GM18867 (cell line): ENCODE measurements at regions not wholly inside any gene's neighbourhood (a gene's known extent, or its start where the extent isn't known, plus 50 kb on each side); places are given as distances from the start of the nearest gene placed in this dataset.

Experiments
- ATAC-seq: cut with Tn5 transposase; IDR thresholded peaks from one replicate; pipeline ENCODE4 v1.9.1; 2021; ENCODE audit warnings: mild to moderate bottlenecking, moderate library complexity; ENCODE audit not compliant: unreplicated experiment

DNA sequence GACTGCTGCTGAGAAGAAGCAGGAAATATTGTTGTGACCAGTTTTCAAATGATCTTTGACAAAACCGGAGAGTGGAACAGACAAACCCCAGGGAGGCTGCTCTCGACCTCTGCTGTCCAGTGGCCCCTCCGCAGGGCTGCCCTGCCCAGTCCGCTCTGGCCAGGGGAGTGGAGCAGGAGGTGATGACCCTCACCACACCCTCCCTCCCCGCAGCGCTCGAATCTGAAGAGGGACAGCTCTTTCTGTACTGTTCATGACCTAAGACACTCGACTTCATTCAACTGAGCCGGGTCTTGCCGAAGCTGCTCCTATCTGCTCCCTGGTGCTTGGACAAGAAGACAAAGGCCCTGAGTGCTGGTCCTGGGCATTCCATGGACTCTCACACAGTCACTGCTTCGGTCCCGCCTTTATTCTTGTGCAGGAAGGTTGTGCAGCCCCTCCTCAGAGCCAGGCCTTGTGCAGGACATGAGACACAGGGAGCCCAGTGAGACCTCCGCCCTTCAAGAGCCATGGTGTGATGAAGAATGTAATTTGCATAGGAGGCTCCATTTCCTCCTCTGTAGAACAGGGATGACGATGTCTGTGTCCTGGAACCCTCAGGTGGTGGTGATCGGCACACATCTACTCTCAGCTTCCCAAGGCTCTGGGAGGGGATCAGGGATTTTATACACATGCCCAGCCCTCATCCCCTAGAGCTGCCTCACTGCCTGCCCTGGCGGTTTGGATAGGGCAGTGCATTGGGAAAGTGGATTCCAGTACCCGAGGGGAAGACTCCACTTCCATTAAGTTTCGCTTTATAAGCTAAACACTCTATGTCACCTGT, 97.1 kb upstream of the PRR20G start:
- no peak for ATAC-seq

DNA sequence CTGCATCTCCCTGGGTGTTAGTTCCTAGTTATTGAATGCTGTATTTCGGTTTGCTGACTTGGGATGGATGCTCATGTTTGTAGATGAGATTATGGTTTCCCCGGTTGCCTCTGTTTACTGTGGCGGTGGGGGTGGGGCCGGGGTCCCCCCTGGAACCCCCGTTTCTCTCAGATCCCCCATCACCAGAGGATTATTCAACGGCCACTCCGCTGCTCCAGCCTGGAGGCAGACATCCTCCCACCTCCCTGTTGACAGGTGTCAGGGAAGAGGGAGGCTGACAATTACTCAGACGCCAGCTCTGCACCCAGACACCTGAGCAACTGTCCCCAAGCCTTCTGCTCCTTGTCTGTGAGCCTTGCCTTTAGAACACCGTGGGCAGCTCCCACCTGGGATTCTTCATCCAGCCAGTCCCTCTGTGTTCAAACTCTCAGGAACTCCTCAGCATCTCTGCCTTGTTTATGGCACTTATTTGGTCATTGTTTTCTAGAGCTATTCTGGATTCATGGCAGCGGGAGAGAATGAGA, 95.9 kb upstream of the PRR20G start:
- no peak for ATAC-seq

DNA sequence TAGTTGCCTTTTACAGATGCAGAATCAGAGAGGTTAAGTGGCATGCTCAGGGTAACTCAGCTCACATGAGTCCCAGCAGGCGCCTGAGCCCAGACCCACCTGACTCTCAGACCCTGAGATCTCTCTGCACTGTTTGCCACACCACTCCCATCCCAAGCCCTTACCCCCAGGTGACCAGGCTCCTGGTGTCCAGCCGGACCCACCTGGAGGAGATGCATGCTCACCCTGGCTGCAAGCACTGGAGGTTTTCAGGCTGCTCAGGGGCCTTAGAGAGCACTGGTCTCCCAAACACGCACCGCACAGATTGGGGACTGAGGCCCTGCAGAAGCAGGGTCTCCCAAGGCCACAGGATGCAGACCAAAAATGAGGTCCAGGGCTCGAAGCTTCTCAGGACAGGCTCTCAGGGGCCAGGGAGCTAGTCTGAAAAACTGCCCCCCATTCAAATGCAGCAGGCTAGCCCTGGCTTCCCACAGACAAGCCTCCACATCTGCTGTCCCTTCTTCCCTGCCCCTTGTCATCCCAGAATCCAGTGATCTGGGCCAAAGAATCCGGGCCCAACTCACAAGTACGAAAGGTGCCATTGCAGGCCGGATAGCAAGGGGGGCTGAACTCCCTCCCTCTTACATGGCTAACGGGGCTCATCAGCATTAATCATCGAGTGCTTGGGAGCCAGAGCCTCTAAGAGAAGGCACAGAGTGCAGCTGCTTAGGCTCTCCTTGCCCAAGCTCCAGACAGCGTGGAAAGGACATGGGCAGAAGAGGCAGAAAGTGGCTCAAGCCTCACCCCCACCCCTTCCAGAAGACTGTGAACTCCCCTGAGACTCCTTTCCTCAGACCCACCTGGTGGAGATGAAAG, 90.2 kb upstream of the PRR20G start:
- ATAC-seq: no peak

DNA sequence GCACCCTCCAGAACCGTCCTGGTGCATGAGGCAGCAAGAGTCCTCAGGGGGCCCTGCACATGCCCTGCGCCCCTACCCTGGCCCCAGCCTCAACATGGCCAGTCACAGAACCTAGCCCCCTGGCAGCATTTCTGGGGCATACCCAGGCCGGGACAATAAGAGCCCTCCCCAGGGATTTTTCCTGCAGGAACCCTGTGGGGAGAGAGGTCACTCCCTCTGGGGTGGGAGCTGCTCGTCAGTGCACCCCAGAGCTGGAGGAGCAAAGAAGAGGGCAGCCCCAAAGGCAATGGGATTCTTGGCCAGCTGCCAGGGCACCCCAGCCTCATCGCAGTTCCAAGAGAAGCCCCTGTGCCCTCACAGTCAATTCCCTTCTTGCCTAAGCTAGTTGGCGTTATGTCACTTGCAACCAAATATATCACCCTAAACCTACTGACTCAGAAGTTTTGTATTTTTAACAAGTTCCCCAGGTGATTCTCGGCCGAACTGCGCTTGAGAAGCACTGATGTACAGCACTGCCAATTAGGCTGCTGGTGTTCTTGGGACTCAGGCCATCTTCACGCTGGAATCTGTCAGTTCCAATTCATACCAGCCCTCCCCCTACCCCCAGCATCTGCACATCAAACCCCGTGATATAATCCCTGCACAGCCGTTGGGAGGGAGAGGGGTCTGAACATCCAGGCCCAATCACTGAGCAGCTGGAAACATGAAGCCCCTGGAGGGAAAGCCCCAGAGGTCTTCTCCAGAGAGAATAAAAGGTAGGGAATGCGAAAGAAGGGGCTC, 87.5 kb upstream of the PRR20G start:
- no peak for ATAC-seq

DNA sequence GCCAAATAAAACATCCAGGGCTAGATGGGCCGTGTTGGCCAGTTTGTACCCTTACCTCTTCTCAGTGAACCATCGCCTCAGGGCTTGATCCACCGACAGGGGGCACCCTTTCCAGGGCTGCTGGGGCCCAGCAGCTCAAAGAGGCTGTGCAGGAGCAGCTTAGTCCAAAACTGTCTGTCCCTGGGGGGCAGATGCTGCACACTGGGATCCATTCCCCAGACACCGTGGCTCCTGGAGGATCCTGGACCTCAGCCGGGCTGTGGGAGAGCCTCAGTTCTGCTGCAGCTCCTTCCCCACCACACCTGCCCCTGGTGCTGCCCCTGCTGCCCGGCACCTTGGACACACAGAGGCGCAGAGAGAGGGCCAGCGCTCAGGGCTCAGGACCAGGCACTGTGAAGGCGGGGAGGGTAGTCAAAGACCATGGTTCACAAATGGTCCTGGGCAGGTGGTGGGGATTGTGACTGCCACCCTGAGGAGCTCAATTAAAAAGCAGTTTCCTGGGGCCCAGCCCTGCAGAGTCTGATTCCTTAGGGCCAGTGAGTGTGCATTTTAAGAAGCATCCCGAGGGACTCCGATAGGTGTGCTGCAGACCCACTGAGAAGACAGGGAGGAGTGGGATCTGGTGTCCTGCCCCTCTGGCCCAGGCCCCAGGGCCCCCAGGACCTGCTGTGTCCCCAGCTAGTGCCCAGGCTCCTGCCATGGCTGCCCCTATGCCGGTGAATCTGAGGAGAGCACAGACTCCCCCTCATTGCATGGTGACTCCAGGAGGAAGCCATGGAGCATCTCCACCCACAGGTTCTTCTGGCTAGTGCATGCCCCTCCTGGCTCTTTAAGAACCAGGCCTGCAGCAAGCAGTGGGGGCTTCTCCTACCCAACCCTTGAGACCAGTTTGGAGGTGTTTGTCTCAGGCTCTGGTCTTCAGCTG, 86.5 kb upstream of the PRR20G start:
- no peak for ATAC-seq

DNA sequence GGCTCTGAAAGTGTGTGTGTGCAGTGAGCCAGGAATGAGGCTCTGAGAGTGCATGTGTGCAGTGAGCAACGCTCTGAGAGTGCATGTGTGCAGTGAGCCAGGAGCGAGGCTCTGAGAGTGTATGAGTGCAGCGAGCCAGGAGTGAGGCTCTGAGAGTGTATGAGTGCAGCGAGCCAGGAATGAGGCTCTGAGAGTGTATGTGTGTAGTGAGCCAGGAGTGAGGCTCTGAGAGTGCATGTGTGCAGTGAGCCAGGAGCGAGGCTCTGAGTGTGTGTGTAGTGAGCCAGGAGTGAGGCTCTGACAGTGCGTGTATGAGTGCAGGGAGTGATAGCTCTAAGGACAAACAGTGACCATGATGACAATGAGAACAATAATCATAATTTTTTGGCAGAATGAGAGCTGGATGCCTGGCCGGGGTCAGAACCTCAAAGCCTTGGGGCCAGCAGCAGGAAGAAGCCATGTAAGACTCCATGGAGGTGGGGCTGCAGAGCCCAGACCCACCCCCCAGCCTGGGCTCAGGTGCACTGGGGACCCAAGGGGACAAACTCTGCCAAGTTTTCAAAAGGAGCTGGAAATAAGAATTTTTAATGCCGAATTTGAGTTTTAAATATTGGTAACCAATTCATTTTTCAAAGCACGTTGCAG, 85.7 kb upstream of the PRR20G start:
- no peak for ATAC-seq

DNA sequence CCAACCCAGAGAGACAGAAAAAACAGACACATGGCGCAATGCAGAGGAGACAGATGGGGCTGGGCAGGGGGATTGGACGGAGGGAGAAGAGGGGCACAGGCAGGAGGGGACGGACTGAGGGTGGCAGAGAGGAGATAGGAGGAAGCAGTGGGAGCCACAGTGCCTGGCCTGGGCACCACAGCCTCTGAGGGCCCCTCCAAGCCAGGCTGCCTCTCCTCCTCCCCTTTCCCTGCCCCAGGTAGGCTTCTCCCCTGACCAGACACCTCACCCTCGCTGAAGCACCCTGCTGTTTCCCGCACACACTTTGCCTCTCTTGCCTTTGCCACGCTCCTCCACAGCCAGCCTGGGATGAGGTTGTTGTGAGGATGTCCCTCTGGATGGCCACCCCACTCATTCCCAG, 84.0 kb upstream of the PRR20G start:
- ATAC-seq: no peak

DNA sequence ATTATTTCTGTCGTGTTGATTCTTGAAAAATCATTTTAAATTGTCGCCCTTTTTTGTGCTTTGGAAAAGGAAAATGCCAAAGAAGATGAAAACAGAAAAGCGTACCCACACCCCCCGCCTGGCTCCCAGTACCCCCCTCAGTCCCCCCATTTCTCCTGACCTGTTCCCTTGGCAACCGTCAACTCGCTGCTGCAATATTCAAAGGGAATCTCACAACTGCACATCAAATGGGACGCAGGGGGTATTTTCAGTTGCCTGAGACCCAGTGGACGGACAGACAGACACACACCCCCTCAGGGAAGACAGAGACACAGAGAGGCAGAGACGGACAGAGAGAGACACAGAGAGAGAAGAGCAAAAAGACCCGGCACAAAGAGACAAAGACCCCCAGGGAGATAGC, 83.5 kb upstream of the PRR20G start:
- ATAC-seq: no peak

DNA sequence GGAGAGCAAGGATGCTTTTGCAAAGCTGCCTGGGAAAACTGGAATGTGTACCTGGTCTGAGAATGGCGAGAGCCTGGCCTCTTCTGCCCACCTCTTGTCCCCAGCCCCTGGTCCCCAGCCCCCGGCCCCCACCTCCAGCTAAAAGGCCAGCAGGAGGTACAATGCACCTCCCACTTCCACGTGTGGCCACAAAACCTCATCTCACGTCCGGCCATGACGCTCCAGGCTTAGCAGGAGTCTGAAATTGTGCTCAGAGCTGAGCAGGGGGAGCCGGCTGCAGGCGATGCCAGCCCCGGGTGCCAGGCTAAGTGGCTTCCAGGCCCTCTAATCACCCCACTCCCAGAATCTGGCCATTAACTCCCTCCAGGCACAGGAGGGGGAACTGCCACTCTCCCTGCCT, 83.1 kb upstream of the PRR20G start:
- no peak for ATAC-seq

DNA sequence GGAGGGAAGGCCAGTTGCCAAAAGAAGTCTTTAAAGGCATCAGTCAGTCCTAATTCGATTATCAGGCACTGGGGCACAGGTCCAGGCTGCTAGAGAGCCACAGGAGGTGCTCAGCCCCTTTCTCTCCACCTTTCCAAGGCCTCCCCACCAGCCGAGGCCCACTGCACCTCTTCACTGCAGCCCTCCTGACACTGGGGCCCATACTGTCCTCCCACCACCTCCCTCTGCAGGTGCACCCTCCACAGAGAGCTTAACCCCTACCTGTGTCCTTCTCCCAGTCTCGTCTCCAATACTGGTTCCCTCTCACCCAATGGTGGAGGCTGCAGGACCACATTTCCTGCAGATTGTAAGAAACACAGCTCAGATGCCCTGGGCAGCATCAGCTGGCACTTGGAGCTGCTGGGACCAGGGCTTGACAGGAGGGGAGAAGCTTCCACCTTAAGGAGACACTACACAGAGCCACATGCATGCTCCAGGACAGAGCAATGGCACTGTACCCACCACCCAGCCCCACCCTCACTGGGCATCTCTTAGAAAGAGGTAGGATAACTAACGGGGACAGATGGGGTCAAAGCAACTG, 81.6 kb upstream of the PRR20G start:
- ATAC-seq: no peak

DNA sequence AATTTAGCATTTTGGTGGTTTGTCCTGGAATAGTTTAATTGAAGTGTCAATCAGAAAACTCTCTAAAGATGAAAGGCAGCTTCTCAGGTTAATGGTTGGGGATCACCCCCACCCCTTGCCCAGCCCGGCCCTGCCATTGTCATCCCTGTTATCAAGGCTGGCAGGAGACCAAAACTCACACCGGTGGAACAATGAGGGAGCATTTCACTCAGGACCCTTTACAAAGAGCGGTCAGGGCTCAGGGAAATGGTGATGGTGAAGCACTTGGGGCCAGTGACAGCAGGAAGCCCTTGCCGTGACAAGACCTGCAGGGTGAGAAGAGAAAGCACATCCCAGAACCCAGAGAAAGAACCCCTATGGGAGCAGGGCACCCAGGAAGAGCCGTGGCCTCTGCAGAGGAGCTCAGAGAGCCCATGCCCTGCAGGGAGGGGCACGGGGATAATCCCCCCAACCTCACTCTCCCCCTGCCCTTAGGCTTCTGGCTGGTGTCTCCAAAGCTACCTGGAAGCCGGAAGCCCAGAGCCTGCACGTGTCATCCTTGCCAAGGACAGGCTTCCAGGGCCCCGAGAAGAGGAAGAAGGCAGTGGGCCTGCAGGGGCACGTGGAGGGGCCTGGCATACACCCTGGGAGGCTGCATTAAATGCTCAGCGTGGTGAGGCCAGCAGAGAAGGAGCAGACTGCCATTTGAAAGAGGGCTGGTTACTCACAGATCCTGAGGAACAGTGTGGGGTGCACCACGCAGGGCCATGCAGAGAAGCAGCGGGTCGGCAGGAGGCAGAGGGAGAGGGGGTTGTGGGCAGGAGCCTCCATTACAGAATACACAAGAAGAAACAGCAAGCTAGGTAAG, 80.6 kb upstream of the PRR20G start:
- no peak for ATAC-seq

DNA sequence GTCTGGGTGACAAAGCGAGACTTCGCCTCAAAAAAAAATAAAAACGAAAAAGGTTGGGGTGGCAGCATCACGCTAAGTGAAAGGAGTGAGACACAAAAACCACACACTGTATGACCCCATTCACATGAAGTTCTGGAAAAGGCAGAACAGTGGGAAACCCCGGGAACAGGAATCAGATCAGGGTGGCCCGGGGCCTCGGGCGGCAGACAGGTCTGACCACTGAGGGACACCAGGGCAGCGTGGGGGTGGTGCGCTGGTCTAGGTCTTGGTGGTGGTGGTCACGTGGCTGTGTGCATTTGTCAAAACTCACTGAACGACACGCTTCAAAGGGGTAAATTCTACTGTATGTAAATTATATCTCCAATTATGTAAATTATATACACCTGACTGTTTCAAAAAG, 79.7 kb upstream of the PRR20G start:
- ATAC-seq: no peak

DNA sequence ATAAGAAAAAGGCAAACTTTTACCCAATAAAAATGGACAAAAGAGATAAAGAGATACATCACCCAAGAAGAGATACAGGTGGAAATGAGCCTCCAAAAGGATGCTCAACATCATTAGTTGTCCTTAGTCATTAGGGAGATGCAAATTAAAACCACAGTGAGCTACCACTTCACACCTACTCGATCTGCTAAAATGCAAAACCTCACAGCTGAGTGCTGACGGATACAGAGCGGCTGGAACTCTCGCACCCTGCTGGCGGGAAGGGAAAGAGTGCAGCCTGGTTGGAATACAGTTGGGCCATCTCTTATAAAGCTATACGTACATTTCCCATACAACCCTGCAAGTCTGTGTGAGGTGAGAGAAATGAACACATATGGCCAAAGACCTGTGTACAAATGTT, 78.5 kb upstream of the PRR20G start:
- ATAC-seq: no peak

DNA sequence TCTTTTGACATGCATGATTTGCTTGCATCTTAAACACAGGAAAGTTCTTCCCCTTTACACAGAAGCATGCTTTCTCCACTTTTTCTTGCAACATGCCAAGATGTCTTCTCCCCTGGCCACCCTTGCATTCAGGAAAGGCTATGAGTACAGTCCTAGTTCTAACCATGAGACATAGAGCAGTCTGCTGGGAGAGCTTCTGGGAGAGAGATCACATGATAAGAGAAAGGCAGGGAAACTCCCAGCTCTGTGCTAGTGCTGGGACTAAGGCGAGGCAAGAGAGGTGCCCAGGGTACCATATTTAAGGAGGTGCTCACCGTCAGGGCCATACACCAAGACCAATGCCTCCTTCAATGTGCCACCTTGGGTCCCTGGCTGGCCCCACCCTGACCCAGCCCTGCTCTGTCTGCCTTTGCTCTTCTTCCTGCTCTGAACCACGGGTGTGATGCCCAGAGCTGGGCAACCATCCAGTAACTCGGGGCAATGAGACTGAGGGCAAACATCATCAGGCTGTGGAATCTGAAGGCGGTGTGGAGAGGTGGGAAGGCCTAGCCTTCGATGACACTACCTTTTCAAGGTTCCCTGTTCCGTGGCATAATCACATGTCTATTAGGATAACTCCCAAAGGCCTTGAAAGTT, 77.4 kb upstream of the PRR20G start:
- no peak for ATAC-seq

DNA sequence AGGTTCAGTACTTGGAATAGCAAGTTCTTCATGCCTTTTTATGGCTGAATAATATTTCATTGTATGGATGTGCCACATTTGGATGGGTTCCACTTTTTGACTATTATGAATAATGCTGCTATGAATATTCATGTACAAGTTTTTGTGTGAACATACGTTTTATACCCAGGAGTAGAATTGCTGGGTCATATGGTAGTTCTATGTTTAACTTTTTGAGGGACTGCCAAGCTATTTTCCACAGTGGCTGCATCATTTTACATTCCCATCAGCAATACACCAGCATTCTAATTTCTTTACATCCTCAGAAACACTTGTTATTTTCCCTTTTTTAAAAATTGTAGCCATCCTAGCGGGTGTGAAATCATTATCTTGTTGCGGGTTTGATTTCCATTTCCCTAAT, 76.0 kb upstream of the PRR20G start:
- no peak for ATAC-seq

DNA sequence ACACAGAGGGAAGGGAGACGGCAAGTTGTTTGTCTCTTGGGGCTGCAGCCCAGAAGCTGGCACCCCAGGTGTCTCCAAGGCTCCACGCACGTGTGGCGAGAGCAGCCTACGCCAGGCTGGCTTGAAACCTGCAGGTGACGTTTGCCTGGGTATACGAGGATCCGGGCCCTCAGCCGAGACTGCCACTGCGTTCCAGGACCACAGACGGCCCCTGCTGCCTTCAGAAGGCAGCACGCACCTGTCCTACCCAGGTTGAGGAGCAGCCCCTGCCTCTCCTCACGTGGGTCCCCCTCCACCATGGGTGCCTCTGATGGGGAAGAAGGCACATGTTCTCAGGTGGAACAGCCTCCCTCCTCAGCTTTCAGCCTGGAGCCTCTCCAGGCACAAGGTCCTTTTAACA, 75.3 kb upstream of the PRR20G start:
- ATAC-seq: no peak

DNA sequence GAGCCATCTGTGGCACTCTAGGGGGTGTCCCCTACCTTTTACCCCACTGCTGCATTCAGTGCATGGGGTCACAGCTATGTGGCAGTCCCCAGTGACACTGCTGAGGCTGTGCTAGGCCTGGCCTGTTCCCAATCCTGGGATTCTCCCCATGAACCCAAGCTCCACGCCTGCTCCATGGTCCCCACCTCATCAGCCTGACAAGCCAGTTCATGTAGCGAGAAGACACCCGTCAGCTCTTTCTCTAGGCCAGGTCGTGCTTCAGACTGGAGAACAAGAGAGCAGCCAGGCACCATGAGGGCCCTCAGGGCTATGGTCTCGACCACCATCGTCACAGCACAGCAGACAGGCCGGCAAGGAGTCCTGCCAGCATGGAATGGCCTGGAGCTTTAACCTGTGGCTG, 72.8 kb upstream of the PRR20G start:
- ATAC-seq: no peak

DNA sequence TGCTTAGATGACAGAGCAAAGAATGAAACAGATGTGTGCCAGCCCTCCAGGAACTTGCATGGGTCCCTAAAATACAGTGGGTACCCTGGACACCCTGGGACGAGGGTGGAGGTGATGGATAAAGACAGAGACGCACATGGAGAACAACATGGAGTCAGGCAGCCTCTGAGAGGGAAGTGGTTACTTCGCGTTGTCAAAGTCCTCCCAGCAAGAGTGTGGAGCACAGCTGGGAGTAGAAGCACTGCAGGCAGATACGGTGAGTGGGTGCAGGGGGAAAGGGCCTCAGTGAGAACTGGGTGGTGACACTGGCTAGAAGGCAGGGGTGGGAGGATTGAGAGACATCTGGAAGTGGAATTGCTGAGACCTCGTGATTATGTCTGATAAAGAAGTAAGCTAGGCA, 70.8 kb upstream of the PRR20G start:
- ATAC-seq: no peak
